ENCODE measurements at regions not wholly inside any gene's neighbourhood (a gene's known extent, or its start where the extent isn't known, plus 50 kb on each side); places are given as distances from the start of the nearest gene placed in this dataset.

- H3K9ac ChIP-seq, result no peak overlapping the region
- no peaks in the 10 kb centered on the region for H3K36me3 ChIP-seq (ENCODE audit: control insufficient read depth, insufficient read depth, low read length)
- no peaks in the 10 kb centered on the region for H3K79me2 ChIP-seq
- H3K4me3 ChIP-seq (ENCODE audit: low read depth, low read length), result no peak overlapping the region
- no peaks in the 10 kb centered on the region for H3K27me3 ChIP-seq (ENCODE audit: control insufficient read depth, insufficient read depth, low read length)
- H3K4me2 ChIP-seq (ENCODE audit: low read length), result no peak overlapping the region
- no peak overlapping the region for H2AFZ ChIP-seq
- no peak overlapping the region for H3K27ac ChIP-seq
- TF ChIP-seq, protein P1, sequence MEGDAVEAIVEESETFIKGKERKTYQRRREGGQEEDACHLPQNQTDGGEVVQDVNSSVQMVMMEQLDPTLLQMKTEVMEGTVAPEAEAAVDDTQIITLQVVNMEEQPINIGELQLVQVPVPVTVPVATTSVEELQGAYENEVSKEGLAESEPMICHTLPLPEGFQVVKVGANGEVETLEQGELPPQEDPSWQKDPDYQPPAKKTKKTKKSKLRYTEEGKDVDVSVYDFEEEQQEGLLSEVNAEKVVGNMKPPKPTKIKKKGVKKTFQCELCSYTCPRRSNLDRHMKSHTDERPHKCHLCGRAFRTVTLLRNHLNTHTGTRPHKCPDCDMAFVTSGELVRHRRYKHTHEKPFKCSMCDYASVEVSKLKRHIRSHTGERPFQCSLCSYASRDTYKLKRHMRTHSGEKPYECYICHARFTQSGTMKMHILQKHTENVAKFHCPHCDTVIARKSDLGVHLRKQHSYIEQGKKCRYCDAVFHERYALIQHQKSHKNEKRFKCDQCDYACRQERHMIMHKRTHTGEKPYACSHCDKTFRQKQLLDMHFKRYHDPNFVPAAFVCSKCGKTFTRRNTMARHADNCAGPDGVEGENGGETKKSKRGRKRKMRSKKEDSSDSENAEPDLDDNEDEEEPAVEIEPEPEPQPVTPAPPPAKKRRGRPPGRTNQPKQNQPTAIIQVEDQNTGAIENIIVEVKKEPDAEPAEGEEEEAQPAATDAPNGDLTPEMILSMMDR (IDR thresholded peaks at IDR 0.05), result no peak
- no peaks in the 10 kb centered on the region for H3K4me1 ChIP-seq
- H3K9me3 ChIP-seq (ENCODE audit: control insufficient read depth, low read length), result no peaks in the 10 kb centered on the region
Measured at GRCh38 chr6:69494595-69494994, 302.2 kb downstream of the LMBRD1 start.

DNA sequence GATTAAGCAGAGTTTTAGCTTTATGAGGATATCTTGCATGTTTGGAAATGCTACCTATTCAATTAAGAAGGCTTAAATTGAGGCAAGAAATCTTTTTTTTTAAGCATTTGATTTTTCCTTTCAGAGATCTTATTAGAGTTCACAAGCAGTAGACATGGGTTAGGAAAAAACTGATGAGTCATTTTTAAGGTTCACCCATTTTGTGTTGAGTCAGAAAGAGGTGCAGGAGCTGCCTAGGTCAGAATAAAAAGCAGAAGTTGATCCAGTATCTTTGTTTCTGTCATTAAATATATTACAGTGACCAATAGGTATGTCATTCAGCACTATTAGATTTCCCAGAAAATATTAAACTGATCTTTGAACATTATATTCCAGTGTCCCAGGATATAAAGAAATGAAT, 306.8 kb downstream of the LMBRD1 start:
- Histone ChIP-seq H3K4me2 (ENCODE audit: low read length) (no peak overlapping the region), H3K9me3 (ENCODE audit: control insufficient read depth, low read length) (no peaks in the 10 kb centered on the region), H3K36me3 (ENCODE audit: control insufficient read depth, insufficient read depth, low read length) (no peaks in the 10 kb centered on the region), H3K79me2 (no peaks in the 10 kb centered on the region), H3K27me3 (ENCODE audit: control insufficient read depth, insufficient read depth, low read length) (no peaks in the 10 kb centered on the region), H3K9ac (no peak overlapping the region), H2AFZ (no peak overlapping the region), H3K4me3 (ENCODE audit: low read depth, low read length) (no peak overlapping the region), H3K4me1 (no peaks in the 10 kb centered on the region), H3K27ac (no peak overlapping the region)
- TF ChIP-seq, protein P1 (IDR thresholded peaks at IDR 0.05), result no peak

- no peaks in the 10 kb centered on the region for H3K36me3 ChIP-seq (ENCODE audit: control insufficient read depth, insufficient read depth, low read length)
- no peak overlapping the region for H3K4me3 ChIP-seq (ENCODE audit: low read depth, low read length)
- TF ChIP-seq, protein P1 (IDR thresholded peaks at IDR 0.05), result no peak
Measured at GRCh38 chr6:69487688-69488087, 309.1 kb downstream of the LMBRD1 start.

DNA sequence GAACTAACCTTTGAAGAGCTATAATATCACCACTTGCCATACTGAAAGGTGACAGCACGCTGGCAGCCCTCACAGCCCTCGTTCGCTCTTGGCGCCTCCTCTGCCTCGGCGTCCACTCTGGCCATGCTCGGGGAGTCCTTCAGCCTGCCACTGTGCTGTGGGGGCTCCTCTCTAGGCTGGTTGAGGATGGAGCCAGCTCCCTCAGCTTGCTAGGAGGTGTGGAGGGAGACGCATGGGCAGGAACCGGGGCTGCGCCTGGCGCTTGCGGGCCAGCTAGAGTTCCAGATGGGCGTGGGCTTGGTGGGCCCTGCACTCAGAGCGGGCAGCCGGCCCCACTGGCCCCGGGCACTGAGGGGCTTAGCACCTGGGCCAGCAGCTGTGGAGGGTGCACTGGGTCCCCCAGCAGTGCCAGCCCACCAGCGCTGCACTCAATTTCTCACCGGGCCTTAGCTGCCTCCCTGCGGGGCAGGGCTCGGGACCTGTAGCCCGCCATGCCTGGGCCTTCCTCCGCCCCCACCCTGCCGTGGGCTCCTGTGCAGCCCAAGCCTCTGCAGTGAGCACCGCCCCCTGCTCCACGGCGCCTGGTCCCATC, 329.7 kb downstream of the LMBRD1 start:
- H3K4me1 ChIP-seq, result no peaks in the 10 kb centered on the region

More at GRCh38 chr6:69487688-69488087, 309.1 kb downstream of the LMBRD1 start:
- Histone ChIP-seq H3K27me3 (ENCODE audit: control insufficient read depth, insufficient read depth, low read length) (no peaks in the 10 kb centered on the region), H3K9me3 (ENCODE audit: control insufficient read depth, low read length) (no peaks in the 10 kb centered on the region), H3K4me1 (no peaks in the 10 kb centered on the region), H3K27ac (no peak overlapping the region), H2AFZ (no peak overlapping the region), H3K79me2 (no peaks in the 10 kb centered on the region), H3K4me2 (ENCODE audit: low read length) (no peak overlapping the region), H3K9ac (no peak overlapping the region)

More for the DNA sequence above, 329.7 kb downstream of the LMBRD1 start:
- TF ChIP-seq, protein P1 (IDR thresholded peaks at IDR 0.05), result no peak
- Histone ChIP-seq H3K4me3 (ENCODE audit: low read depth, low read length) (no peak overlapping the region), H2AFZ (no peak overlapping the region), H3K9me3 (ENCODE audit: control insufficient read depth, low read length) (no peaks in the 10 kb centered on the region), H3K36me3 (ENCODE audit: control insufficient read depth, insufficient read depth, low read length) (no peaks in the 10 kb centered on the region), H3K27me3 (ENCODE audit: control insufficient read depth, insufficient read depth, low read length) (no peaks in the 10 kb centered on the region), H3K9ac (no peak overlapping the region), H3K79me2 (no peaks in the 10 kb centered on the region), H3K27ac (no peak overlapping the region), H3K4me2 (ENCODE audit: low read length) (no peak overlapping the region)
